ENCODE measurements at regions not wholly inside any gene's neighbourhood (a gene's known extent, or its start where the extent isn't known, plus 50 kb on each side); places are given as distances from the start of the nearest gene placed in this dataset.

DNA sequence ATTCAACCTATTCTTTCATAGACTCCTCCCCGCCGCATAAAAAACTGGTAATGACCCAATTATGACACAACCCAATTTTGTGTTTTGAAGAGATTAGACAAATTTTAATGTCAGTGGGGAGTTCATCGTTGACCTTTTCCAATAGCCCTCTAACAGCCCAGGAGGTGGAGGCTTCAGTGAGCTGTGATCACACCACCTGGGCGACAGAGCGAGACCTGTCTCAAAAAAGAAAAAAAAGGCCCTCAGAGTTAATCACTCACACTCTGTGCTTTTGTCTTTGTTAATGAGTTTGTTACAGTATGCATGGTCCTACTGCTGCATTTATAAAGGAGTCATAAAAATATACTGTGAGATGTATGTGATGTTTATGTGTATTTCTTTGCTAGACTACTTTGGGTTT, 510.6 kb downstream of the CPS1 start:
- no peak for DNase-seq (ENCODE audit: low spot score)

DNA sequence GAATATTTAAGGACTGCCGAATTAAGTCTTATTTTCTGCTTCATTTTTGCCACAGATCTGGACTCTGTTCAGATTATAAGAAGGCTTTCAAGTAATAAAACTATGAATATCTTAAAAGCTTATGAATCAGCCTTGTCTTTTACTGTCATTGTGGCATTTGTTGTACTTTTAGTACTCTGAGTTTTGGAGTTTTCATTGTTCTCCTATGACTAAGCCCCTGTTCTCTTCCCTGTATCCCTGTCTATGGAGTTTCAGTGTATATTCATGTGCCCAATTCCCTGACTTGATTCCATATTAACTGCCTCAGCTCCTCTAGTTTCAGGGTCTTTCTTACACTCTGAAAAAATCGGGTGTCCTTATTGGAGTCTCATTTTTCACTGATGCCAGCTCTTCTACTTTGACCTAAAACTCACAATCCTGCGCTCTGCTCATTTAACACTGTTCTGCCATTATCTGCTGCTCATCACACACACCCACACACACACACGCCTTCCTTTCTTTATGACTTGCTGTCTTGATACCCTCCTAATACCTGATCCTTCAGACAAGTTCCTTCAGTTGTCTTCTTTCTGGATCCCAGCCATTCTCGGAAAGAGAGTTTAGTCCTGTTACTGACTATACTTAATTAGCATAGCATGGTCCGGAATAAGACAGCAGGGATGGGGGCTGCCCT, 511.8 kb downstream of the CPS1 start:
- no peak for DNase-seq (ENCODE audit: low spot score)

GRCh38 chr2:211070547-211070946, 514.1 kb downstream of the CPS1 start:
- no peak for DNase-seq (ENCODE audit: low spot score)

DNA sequence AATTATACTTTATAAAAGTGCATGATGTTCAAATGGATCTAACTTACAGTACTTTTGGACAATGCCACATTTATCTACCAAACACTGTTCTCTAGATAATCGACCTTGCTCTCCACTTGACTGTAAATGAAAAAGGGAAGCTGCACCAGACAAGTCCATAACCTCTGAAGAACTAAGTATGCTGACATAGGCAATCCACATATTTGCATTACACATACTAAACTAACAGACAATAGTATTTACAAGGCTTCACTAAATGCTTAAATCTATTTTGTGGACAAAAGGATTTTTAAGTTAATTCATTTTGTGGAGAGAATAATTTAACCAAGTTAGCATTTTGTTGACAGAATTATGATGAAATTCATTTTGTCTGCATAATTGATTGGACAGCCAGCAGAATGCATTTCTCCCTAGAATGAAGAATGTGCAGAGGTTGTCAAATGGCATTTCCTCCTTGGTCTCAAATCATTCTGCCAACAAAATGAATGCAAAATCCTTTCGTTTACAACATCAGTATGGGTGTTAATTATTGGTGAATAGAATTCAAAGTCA, 520.9 kb downstream of the CPS1 start:
- no peak for DNase-seq (ENCODE audit: low spot score)

DNA sequence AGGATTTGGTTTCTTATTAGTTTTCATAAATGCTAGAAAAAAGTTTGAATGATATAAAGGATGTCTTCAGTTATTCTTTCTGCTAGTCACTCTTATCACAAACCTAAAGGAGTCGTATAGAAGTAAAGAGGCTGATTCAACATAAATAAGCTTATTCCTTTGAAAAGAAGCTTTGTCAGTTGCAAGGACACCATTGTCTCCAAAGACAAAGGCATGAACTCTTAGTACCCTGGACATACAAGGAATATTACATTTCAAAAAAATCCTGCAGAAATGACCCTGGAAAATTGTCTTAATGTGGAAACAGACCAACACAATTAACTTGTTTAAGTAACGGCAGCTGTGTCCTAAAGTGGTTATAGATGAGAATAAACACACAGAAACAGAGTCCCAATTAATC, 528.0 kb downstream of the CPS1 start:
- DNase-seq (ENCODE audit: low spot score) = no peak

DNA sequence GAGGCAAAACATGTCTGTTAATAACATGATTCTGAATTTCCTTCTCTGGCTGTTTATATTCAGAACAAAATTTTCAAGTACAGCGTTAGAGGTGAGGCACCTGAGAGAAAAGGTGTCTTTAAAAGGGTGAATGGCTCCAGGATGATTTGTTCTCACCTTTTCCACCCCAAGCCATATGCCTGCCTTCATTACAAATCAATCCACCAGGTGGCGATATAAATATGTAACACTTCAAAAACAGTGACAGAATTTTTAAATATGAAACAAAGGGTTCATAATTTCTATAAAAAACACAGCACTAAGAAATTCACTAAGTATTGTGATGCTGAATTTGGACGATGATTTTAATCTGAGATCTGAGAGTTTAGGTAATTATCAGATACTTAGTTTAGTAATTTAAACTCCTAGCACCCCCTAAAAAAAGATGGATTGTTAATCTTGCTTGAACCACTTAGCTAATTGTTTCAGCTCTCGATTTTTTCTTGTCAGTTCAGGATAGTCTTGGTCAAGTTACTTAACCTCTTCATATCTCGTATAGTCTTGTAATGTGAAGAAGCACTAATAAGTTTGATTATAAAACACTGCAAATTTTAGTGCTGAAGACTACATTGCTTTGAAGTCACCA, 528.8 kb downstream of the CPS1 start:
- DNase-seq (ENCODE audit: low spot score) = no peak

GRCh38 chr2:211086049-211086448, 529.6 kb downstream of the CPS1 start:
- no peak for DNase-seq (ENCODE audit: low spot score)

- DNase-seq (ENCODE audit: low spot score) = no peak
These were observed 532.7 kb downstream of the CPS1 start for GRCh38 chr2:211089127-211089526.

DNA sequence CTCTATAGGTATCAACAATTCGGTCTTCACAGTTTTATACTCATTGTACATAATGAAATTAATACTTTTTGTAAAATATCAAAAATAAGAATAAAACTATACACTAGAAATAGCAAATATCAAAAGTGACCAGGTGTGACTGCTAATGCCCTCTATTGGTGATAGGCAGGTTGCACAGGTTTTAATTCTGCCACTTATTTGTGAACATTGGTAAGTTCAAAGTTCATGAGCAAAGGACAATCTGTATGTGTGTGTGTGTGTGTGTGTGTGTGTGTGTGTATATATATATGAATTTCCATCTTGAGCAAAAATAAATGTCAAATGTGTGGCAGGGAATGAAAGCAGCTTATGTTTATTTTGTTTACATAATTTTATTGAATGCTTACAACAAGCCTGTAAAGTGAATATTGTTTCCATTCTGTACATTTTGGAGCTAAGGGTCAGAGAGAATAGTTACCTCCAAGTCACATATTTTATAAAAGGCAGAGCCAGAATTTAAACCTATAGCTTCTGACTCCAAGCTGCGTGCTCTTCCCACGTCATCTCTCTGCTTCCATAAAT, 537.4 kb downstream of the CPS1 start:
- DNase-seq (ENCODE audit: low spot score) = no peak

DNA sequence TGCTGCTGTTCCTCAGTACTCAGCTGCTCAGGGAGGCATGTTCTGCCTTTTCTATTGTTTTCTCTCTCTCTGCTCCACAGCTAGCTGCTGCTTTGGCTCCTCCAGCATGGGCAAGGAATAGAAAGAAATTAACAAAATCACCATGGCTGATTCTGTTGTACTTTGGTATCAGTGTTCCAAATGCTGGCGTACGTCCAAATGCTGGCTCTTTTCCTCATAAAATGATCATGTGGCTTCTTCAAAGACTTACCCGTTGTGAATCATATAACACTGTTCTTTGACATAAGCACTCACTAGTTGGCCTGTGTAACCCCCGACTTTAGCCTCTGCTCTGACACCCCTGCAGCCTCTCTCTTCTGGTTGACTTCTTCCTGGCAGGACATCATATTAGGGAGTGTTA, 547.6 kb downstream of the CPS1 start:
- no peak for DNase-seq (ENCODE audit: low spot score)

- no peak for DNase-seq (ENCODE audit: low spot score)
These were observed 557.2 kb downstream of the CPS1 start for GRCh38 chr2:211113334-211114175.

DNA sequence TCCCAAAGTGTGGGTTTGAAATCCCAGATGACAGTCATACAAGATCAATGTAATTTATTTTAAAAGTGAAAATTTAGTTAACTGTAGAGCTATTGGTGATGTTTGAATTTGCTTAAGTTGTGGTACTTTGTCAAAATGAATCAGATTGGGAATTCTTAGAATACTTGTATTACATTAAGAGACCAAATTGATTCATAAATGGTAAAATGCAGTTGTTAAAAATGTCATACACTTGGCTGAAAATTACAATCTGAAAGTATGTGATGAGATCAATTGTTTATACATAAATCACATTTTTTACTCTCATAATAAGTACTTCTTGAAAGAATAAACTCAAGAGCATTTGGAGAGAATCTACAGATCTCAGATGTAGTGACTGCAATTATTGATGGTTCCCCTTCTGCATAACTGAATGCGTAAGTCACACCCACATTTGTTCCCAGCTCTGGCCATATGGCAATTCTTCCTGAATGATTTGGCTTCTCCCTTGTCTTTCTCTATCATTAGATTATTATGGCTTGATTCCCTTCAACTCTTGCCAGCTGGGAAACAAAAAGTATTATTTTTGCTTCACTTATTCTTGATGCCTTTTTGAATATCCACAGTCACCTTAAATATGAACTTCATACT, 558.5 kb downstream of the CPS1 start:
- no peak for DNase-seq (ENCODE audit: low spot score)

DNA sequence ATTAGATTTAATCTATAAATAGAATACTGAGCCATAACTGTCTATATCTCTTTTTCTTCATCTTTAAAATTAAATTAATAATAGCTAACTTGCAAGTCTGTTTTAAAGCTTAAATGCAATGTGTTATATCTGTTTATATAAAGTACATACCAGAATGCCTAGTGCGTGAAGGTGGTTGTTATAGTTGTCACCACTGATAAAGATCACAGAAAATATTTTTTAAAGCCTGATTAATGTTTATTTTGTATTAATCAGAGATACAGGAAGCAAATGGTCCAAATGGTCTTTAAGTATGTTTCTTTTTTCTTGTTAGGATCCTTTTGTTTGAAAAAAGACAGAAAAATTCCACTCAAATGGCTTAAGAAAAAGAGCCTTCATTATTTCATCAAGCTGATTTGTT, 560.6 kb downstream of the CPS1 start:
- no peak for DNase-seq (ENCODE audit: low spot score)

GRCh38 chr2:211126256-211126655, 569.9 kb downstream of the CPS1 start:
- DNase-seq (ENCODE audit: low spot score) = no peak

DNA sequence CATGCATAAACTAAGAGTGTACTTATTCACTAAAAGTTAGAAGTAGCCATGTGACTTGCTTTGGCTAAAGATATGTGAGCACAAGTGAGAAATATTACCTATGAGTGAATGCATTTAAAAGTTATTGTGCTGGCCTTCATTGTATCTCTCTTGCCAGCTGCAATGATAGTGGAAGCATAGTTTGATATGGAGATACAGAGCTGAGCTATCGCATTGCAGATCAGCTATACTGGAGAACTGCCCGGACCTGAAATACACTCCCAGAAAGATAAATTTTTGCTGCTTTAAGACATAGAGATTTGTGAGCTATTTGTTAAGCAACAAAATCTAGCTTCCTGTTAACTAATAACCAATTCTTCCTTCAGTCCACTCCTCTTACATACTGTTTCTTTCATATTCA, 571.1 kb downstream of the CPS1 start:
- DNase-seq (ENCODE audit: low spot score) = no peak

DNA sequence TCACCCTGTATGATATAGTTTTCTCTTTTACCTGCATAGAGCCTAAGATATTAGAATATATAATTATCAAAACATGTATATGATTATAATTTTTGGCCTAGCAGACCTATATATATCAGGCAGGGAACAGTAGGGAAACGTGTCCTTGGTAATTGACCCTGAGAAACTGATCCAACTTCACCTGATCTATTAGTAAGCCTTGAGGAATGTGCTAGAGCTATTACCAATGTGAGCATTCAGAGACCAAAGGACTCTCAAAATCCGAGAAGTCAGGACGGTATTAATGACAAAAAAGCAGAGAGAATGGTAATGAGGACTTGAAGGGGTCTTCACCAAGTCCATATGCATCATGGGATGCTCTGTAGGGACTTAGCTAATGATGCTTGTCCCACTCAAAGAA, 571.9 kb downstream of the CPS1 start:
- DNase-seq (ENCODE audit: low spot score) = no peak

GRCh38 chr2:211129798-211130197, 573.4 kb downstream of the CPS1 start:
- DNase-seq (ENCODE audit: low spot score) = no peak

- DNase-seq (ENCODE audit: low spot score) = no peak
These were observed 575.6 kb downstream of the CPS1 start for GRCh38 chr2:211132046-211132445.

- DNase-seq (ENCODE audit: low spot score) = no peak
These were observed 576.2 kb downstream of the CPS1 start for GRCh38 chr2:211132573-211132972.

DNA sequence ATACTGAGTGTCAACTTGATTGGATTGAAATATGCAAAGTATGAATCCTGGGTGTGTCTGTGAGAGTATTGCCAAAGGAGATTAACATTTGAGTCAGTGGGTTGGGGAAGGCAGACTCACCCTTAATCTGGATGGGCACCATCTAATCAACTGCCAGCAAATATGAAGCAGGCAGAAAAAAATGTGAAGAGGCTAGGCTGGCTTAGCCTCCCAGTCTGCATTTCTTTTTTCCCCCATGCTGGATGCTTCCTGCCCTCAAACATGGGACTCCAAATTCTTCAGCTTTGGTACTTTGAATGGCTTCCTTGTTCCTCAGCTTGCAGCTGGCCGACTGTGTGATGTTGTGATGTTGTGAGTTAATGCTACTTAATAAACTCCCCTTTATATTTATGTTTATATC, 577.4 kb downstream of the CPS1 start:
- no peak for DNase-seq (ENCODE audit: low spot score)

DNA sequence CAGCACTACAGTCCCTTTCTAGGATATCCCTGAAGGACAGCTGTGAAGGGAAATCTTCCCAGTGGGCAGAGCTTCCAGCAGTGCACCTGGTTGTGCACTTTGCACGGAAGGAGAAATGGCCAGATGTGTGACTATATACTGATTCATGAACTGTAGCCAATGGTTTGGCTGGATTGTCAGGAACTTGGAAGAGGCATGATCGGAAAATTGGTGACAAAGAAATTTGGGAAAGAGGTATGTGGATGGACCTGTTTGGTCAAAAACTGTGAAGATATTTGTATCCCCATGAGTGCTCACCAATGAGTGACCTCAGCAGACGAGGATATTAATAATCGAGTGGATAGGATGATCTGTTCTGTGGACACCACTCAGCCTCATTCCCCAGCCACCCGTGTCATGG, 582.2 kb downstream of the CPS1 start:
- no peak for DNase-seq (ENCODE audit: low spot score)

DNA sequence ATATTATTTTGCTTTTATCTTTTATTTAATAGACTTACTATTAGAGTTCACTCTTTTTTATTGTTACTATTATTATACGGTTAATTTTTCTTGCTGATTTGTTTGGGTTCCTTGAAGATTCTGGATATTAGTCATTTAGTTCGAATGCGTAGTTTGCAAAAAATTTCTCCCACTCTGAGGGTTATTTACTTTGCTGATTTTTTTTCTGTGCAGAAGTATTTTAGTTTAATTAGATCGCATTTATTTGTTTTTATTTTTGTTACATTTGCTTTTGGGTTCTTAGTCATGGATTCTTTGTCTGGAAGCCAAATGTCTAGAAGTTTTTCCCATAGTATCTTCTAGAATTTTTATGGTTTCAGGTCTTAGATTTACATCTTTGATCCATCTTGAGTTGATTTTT, 585.2 kb downstream of the CPS1 start:
- no peak for DNase-seq (ENCODE audit: low spot score)
